ENCODE measurements at regions not wholly inside any gene's neighbourhood (a gene's known extent, or its start where the extent isn't known, plus 50 kb on each side); places are given as distances from the start of the nearest gene placed in this dataset.

DNA sequence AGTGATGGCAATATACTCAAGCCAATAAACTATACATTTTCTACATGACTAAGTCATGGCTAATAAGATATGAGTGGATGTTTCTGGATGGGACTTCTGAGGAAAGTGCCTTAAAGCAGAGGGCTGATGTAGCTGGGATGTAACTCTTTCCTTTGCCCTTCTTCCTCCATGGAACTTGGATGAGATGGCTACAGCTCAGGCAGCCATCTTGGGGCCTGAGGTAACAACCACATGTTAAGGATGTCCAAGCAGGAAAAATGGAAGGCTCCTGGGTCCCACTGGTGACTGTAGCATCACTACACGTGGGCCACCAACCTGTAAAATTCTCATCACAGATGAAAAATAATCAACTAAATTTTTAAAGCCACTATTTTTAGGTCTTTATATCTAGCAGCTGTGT is 54.4 kb upstream of the GRIP1 start:
- H3K4me3 ChIP-seq: no peak overlapping the region
- no peak for DNase-seq
- no peaks in the 10 kb centered on the region for H3K36me3 ChIP-seq
- H3K9me3 ChIP-seq: no peaks in the 10 kb centered on the region
- H3K27me3 ChIP-seq: peaks cover 14% of the 10 kb centered on the region

DNA sequence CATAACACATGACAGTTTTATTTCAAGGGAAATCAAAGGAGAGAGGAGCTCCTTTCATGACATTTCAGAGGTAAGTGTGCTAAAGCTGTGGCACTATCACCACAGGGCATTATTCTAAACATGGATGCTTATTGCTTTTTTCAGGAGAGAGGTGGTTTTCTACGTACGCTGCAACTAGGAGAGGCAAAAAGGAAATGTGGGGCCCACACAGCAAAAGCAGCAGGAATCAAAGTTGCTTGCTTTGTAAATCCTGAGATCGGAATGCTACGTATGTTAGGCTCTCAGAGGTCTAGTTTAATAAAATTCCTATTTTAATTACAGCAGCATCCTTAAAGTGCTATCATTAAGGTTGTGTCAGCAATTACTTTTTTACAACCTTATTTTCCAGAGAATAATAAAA is 55.0 kb upstream of the GRIP1 start:
- H3K27me3 ChIP-seq: peaks cover 14% of the 10 kb centered on the region
- DNase-seq: no peak
- H3K36me3 ChIP-seq: no peaks in the 10 kb centered on the region
- no peak overlapping the region for H3K4me3 ChIP-seq
- H3K9me3 ChIP-seq: no peaks in the 10 kb centered on the region

DNA sequence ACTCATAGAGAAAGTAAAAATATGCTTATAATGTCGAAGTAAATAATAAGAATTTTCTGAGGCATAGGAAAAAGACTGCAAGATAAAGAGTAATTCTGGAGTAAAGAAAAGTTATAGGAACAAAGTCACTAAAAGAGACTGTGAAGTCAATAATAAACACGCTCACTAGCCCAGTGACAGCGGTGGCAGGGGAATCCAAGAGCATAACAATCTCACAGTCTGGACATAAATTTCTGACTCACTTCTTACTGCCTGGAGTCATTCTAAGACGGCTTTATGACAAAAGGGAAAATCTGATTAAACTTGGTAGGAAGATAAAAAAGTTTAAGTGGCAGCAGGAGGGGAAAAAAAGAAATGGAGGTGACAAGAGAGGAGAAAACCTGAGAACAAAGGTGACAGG is 56.4 kb upstream of the GRIP1 start:
- no peak overlapping the region for H3K4me3 ChIP-seq
- no peaks in the 10 kb centered on the region for H3K36me3 ChIP-seq
- DNase-seq: no peak
- H3K9me3 ChIP-seq: no peaks in the 10 kb centered on the region
- peaks cover 15% of the 10 kb centered on the region for H3K27me3 ChIP-seq

DNA sequence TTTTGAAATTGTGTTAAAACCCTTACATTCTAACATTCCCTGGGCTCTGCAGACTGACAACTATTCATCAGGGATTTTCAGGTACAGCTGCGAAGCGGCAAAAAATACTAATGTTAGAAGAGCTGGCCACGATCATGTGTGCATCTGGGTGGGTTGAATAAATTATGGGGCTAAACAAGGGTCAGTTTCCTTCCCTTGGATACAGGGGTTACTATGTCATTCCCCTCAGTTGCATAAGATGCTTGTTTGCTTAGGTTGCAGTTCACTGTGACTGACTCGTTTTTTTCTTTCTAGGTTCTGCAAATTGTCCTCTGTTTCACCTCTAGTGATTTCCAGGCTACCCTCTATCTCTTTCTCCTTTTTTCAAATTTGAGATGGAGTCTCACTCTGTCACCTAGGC is 58.1 kb upstream of the GRIP1 start:
- Histone ChIP-seq H3K9me3 (no peaks in the 10 kb centered on the region), H3K27me3 (peaks cover 13% of the 10 kb centered on the region), H3K4me3 (no peak overlapping the region), H3K36me3 (no peaks in the 10 kb centered on the region)
- no peak for DNase-seq

DNA sequence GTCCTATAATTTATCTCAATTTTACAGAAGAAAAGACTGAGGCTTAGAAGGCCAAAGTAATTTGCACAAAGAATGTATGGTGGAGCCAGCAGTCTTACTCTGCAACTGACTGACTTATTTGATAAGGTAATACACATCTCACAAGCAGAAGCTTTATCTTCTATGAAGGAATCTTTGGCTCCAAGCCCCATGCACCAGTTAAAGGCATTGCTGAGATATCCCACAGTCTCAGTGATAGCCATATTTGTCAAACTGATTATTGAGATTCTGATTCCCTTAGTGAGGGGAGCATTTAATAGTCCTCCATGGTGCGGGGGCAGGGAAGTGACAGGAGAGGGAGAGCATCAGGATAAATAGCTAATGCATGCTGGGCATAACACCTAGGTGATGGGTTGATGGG is 60.4 kb upstream of the GRIP1 start:
- DNase-seq: no peak
- H3K27me3 ChIP-seq: peaks cover 27% of the 10 kb centered on the region
- no peaks in the 10 kb centered on the region for H3K36me3 ChIP-seq
- no peak overlapping the region for H3K4me3 ChIP-seq
- no peaks in the 10 kb centered on the region for H3K9me3 ChIP-seq

DNA sequence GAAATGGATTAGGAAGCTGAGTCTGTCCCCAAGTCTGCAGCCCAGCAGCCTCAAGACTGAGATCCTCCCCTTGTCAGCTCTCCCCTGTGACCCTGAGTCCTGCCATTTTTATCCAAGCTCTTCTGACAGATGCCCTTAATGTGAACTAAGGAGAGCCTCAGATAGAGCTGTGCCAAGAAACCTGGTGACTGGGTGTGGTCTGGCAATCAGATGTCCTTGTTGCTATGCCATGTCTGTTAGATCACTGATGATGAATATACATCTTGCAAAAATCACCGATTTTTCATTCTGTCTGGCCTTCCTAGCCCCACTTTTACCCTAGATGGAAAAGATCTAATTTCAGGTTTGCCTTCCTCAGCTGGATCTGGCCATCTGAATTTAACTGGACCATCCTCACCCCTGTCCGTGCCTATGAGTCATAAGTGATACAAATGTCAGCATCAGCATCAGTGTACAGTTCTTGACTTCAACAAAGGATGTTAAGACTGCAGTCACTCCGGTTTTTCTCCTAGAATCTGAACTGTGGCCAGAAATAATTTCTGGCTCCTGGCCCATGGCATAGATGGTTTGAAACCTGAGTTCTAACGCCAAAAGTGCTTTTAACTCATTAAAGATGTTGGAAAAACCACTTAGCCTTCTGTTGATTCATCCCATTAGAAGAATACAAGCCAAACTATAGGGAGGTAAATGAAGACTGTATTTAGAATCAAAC is 61.2 kb upstream of the GRIP1 start:
- no peak overlapping the region for H3K4me3 ChIP-seq
- H3K27me3 ChIP-seq: peaks cover 31% of the 10 kb centered on the region
- no peaks in the 10 kb centered on the region for H3K9me3 ChIP-seq
- DNase-seq: no peak
- no peaks in the 10 kb centered on the region for H3K36me3 ChIP-seq

DNA sequence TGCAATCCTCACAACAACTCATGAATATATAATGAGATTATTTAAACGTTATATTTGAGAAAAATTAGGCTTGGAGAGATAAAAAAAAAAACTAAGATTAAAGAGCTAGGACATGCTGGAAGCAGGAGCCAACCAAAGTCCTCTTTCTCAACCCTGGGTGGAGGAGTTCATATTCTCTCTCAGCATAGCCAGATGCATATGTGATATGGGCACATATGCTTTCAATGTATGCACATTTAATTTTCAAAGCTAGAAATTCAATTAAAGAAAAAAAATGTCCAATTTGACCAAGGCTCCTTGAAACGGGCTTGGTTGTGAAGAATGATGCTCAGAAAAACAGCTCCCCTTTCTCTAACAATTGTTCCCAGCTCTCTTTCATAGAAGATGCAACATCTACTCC is 61.9 kb upstream of the GRIP1 start:
- H3K27me3 ChIP-seq: peaks cover 38% of the 10 kb centered on the region
- no peak overlapping the region for H3K4me3 ChIP-seq
- H3K9me3 ChIP-seq: no peaks in the 10 kb centered on the region
- H3K36me3 ChIP-seq: no peaks in the 10 kb centered on the region
- no peak for DNase-seq

DNA sequence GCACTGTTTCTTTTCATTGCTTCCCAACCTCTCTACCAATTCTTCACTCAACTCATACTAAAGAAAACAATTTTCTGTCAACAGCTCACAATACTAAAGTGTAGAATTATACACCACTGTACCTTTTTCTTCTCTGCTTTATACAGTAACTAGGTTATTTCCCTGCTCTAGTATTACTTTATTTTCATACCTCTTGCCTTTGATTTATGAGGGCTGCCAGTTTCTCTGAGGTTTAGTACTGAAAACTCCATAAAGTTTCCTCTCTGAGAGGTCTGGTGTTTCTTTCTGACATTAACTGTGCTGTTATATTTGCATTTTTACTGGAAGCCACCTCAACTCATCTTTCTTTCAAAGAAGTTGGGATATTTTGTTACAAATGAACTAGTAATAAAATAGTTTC is 63.0 kb upstream of the GRIP1 start:
- H3K27me3 ChIP-seq: peaks cover 43% of the 10 kb centered on the region

DNA sequence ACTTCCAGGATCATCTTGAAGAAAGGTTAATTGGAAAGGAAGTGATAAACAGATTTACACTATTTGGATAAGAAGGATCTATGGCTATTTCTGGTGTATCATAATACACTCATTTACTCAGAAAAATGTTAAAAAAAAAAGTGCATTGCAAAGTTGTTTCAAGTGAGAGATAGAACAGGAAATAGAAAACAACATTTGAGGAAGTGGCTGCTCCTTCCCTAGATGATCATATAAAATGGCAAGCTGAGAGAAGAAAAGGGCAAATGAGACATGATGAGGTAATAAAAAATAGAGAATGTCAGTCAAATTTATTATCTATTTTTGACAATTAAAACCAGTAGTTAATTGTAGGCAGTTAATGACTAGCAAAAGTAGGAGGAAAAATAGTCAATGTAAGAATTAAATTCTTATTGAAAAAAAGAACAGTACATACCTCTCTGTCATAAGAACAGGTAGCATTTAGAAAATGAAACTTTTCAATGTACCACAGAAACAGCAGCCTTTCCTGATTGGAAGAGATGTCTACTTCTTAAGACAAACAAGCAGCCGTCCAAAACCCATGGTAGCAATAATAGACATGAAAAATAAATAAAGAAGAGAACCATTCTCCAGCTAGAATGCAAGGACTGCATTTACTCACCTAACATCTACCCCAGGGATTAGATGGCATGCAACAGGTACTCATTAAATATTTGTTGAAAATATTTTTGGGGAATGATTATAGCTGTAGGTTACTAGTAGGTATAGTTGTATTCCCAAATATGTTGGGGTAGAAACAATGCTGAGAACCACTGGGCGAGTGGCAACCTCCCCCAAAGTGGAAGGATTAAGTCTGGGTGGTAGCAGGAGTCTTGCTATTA is 63.9 kb upstream of the GRIP1 start:
- no peaks in the 10 kb centered on the region for H3K9me3 ChIP-seq
- H3K4me3 ChIP-seq: no peak overlapping the region
- no peak for DNase-seq
- no peaks in the 10 kb centered on the region for H3K36me3 ChIP-seq
- H3K27me3 ChIP-seq: peaks cover 49% of the 10 kb centered on the region

More for the DNA sequence above, 63.0 kb upstream of the GRIP1 start:
- no peaks in the 10 kb centered on the region for H3K36me3 ChIP-seq
- no peak overlapping the region for H3K4me3 ChIP-seq
- no peaks in the 10 kb centered on the region for H3K9me3 ChIP-seq
- no peak for DNase-seq

DNA sequence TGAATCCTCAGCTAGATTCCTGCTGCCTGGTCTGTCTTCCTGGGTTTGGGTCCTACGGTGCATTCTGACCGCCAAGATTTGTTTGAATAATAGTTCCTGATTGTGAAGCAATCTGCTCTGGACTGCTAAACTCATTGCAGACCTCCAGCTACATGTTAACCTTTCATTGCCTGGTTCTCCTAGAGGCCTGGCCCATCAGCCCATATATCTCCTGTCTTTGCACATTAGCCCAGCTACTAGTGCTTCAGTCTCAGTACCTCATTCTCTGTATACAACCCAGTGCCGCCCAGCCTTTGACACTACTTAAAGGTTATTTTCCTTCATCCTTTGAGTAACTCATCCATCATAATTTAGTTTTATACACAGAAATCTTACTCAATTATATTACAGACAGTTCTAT is 65.6 kb upstream of the GRIP1 start:
- no peaks in the 10 kb centered on the region for H3K36me3 ChIP-seq
- DNase-seq: no peak
- peaks cover 54% of the 10 kb centered on the region for H3K27me3 ChIP-seq
- H3K4me3 ChIP-seq: no peak overlapping the region
- no peaks in the 10 kb centered on the region for H3K9me3 ChIP-seq

DNA sequence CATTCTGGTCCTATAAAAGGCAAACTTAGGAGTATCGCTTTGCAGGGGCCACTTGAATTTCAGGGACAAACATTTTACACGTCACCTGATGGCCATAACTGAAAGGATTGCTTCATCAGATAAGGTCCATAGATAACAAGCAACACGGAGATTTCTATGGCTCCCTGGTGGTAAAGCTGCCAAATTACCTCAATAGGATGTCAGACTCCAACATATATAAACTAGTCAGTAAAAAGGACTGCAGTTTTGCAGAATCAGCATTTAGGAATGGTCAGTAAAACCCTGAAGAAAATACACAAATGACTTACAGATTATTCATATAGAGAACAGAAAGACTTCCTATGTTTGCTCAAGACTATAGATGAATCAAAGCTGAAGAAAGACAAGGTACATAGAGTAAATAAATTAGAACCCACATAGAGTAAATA is 66.1 kb upstream of the GRIP1 start:
- peaks cover 56% of the 10 kb centered on the region for H3K27me3 ChIP-seq
- no peaks in the 10 kb centered on the region for H3K36me3 ChIP-seq
- no peaks in the 10 kb centered on the region for H3K9me3 ChIP-seq
- H3K4me3 ChIP-seq: no peak overlapping the region
- DNase-seq: no peak

DNA sequence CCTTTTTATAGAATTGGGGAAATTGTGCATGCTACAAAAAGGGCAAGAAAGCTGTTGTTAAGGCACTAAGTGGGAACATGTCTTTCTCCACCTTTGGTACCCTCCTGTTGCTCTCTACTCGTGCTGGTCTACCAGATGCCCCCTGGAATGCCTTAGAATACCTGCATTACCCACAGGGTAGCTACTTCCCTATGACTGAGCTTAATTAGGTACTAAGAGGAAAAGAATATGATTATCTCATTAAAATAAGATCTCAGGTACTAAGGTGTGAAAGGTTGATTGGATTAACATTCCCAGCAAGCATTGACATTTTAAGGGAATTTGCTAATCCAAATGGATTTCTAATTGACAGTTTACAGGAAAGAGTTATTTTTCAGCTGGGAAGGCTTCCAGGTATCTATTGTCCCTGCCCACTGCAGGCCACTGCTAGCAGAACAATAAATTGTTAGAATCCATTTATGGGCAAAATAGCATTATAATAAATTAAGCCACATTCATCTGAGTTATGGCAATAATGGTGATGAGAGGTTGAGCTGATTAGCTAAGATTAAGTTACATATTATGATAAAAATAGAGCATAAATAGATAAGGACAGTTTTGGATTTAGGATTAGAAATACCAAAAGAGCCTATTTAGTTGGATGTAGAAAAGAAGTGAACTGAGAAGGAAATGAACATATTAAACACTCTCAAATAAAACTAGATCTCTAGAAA is 67.8 kb upstream of the GRIP1 start:
- Histone ChIP-seq H3K27me3 (peaks cover 54% of the 10 kb centered on the region), H3K9me3 (no peaks in the 10 kb centered on the region), H3K4me3 (no peak overlapping the region), H3K36me3 (no peaks in the 10 kb centered on the region)
- DNase-seq: no peak

DNA sequence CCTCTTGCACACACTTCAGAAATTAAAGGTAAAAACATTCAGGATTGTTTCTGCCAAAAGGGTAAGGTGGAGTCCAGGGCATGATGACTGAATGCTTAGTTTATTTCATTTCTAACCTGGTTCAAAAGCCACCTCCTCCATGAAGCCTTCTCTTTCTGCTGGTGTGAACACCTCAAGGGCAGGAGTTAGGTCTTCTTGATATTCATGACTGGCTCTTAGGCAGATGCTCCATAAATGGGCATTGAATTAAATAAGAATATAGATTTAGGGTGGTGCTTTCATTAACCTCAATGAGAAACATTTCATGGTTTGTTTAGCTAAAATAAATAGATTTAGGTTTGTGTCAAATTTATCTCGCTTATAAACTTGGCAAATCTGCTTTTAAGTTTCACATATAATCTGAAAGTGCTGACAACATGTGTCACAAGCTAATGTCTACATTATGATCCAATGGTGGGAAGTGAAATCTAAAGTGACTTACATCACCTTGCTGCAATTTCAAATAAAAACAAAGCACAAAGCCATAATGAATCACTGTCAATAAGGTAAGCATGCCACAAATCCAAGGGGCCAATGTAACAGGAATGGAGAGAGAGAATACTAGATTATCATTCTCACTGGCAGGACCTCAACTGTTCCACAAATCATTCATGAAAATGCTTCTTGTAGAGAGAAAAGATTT is 72.7 kb upstream of the GRIP1 start:
- no peaks in the 10 kb centered on the region for H3K36me3 ChIP-seq

DNA sequence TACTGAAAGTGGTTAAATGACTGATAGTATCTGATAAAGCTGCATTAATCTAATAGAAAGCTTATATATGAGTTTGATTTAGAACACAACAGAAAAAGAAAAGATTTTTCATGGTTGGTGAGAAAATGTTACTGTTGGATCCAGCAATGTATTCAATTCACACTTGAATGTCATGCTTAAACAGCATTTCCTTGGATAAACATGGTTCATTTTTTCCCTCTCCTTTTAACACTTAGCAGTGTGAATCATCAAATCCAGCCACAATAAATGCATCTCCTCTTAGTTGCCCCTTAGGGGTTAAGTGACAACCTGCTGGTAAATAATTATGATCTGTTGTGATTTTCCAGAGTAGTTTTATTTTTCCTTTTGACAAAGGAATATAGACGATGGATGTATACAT is 74.9 kb upstream of the GRIP1 start:
- Histone ChIP-seq H3K9me3 (no peaks in the 10 kb centered on the region), H3K36me3 (no peaks in the 10 kb centered on the region), H3K4me3 (no peak overlapping the region), H3K27me3 (peaks cover 37% of the 10 kb centered on the region)
- DNase-seq: no peak

More for the DNA sequence above, 72.7 kb upstream of the GRIP1 start:
- Histone ChIP-seq H3K4me3 (no peak overlapping the region), H3K9me3 (no peaks in the 10 kb centered on the region), H3K27me3 (peaks cover 47% of the 10 kb centered on the region)
- no peak for DNase-seq

DNA sequence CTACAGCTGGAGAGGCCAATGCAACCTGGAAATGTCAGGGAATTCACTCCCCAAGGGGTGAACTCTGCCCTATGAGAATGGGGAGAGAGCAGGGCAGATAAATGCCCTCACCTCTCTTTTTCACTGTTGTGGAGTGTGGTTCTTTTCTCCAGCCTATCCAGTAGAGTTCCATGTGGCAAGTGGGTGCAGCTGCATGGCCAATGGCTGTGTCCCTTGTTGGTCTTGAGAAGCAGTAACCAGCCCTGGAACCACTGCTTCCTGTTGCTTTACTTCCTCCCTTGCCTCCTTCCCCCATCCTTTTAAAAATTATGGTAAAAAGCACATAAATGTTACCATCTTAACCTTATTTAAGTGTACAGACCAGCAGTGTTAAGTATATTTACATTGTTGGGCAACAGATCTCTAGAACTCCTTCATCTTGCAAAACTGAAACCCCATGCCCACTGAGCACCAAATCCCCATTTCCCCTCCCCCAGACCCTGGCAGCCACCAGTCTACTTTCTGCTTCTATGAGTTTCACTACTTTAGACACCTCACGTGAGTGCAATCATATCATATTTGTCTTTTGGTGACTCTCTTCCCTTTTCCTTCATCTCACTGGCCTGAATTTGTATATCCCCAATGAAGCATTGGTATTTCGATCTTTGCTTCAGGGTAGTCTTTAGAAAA is 77.0 kb upstream of the GRIP1 start:
- Histone ChIP-seq H3K27me3 (peaks cover 32% of the 10 kb centered on the region), H3K9me3 (no peaks in the 10 kb centered on the region), H3K36me3 (no peaks in the 10 kb centered on the region), H3K4me3 (no peak overlapping the region)
- DNase-seq: no peak

DNA sequence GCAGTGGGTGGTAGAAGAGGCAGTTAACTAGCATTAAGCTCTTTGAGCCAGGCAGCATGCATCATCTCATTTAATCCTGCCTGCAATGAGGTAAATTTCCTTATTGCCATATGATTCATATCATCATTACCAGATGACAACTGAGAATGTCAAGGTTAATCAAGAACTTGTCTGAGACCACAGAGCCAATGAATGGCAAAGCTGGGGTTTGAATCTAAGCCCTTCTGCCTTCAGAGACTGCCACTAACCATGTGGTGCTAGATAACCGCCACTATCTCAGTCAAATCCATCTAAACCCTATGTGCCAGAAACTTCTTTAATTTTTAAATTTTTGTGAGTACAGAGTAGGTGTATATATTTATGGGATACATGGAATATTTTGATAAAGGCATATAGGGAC is 77.8 kb upstream of the GRIP1 start:
- no peaks in the 10 kb centered on the region for H3K36me3 ChIP-seq
- peaks cover 33% of the 10 kb centered on the region for H3K27me3 ChIP-seq
- H3K4me3 ChIP-seq: no peak overlapping the region
- no peaks in the 10 kb centered on the region for H3K9me3 ChIP-seq
- no peak for DNase-seq
